GM19463 (cell line): ENCODE measurements at regions not wholly inside any gene's neighbourhood (a gene's known extent, or its start where the extent isn't known, plus 50 kb on each side); places are given as distances from the start of the nearest gene placed in this dataset.
A peak's percentile ranks its signal among the peaks of the same experiment; 100 is the strongest.
"Not testable (repeated sequence)": the region's sequence is repeated elsewhere in the genome, so short reads cannot be mapped to it uniquely, and the experiment has no call there.

Source experiments
- ATAC-seq: cut with Tn5 transposase; IDR thresholded peaks from one replicate; pipeline ENCODE4 v1.9.1; 2021; ENCODE audit warnings: mild to moderate bottlenecking, moderate library complexity; ENCODE audit not compliant: unreplicated experiment

DNA sequence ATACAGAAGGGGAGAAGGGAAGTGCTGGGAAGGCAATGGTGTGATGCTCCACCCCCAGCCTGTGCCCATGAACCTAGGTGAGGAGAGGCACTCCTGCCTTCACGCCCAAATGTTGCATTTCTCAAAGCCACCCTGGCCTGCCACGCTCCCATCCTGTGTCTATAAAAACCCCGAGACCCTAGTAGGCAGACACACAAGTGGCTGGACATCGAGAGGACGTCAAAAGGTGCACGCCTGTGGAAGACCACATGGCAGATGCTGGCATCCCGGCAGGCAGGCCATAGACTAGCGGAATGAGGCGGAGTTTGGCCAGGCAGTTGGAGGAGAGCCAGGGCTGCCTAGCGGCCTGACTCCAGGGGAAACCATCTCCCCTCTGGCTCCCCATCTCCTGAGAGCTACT, 1168.5 kb upstream of the ADGRL2 start:
- no peak for ATAC-seq

GRCh38 chr1:80629304-80629837, 1171.4 kb upstream of the ADGRL2 start:
- peak; percentile 75 for ATAC-seq

DNA sequence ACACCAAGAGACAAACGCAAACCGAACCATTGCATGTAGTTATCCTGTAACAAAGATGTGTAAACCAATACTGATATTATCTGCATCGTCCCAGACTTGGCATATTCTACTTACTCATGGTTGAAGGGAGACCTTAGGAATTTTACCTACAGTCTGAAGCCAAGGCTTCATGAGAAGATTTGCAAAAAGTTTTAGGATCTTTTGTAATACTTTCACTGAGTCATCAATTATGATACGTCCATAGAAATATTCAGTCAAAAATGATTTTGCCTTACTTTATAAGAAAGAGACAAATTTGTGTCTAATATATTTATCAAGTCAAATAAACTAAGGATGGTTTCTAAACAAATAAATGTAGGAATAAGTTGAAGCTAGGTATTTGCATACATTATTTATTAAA, 1176.1 kb upstream of the ADGRL2 start:
- ATAC-seq, result no peak

- no peak for ATAC-seq
Measured at GRCh38 chr1:80607064-80607463, 1193.7 kb upstream of the ADGRL2 start.

DNA sequence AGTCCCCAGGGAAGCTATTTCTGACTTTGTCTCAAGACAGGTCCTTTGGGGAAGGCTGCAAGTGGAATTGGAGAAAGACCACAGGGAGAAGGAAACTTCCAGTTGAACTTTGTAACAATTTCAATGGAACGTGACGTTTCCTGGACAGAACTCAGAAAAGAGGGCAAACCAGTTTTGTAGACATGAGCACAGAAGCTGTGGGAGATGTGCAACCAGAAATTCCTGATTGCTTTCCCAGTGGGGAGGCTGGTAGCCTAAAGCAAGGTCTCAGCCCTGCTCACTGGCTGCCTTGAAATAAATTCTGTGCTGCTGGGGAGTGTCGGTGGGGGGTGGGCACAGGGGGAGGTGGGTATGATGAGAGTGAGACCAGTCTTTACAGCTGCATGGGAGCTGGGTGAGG, 1206.7 kb upstream of the ADGRL2 start:
- ATAC-seq, result no peak

- no peak for ATAC-seq
Measured at GRCh38 chr1:80593197-80593596, 1207.5 kb upstream of the ADGRL2 start.

DNA sequence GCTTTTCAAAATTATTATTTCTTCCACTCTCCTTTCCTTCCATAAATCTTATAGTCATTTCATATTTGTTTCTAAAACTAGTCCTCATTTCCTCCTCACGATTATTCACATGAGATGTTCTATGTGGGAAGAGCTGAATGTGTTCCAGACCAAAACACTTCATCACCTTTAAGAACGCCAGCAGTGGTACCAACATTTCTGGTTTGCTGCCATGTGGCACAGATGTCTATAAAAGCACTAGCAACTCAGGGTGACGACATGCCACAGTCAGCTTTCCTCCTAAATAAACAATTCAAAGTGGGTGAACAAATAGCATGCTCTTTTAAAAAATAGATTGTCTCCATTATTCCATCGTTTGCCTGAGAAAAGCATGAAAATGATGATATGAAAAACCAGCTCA, 1217.8 kb upstream of the ADGRL2 start:
- ATAC-seq, result no peak

GRCh38 chr1:80579055-80579454, 1221.7 kb upstream of the ADGRL2 start:
- no peak for ATAC-seq

DNA sequence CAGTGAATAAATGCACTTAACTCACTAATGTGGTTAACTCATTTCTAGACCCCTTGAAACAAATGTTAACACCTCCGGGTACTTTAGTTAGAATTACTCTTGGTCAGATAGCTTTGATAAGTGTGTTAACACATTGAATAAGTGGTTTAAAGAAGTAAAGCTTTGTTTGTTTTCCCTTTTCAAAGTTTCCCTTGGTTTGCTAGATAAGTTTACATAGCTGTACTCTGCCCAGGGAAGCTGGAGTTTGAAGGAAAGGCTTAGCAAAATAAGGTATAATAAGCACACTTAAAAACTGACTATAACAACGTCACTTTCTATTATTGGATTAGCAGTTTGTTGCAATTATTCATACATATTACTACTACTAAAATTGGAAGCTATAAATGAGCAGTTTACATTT, 1233.9 kb upstream of the ADGRL2 start:
- no peak for ATAC-seq

- no peak for ATAC-seq
Measured at GRCh38 chr1:80566123-80566522, 1234.6 kb upstream of the ADGRL2 start.

DNA sequence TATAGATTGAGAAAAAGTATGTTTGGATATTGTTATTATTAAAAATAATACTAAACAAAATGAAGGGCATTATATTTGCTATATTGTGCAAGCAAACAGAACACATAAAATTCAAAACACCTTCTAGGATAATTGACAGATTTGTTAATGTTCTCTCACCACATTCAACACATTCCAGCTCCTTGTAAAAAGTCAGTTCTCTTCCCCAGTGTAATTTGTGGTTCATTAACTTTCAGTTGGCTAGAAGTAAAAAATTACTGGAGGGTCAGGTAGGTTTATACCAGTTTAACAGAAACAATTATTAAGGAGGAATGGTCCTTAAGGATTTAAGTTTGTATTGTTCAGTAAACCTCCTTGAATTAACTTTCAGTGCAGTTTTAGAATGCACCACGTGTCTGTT, 1235.3 kb upstream of the ADGRL2 start:
- no peak for ATAC-seq

- no peak for ATAC-seq
Measured at GRCh38 chr1:80542231-80542630, 1258.5 kb upstream of the ADGRL2 start.

DNA sequence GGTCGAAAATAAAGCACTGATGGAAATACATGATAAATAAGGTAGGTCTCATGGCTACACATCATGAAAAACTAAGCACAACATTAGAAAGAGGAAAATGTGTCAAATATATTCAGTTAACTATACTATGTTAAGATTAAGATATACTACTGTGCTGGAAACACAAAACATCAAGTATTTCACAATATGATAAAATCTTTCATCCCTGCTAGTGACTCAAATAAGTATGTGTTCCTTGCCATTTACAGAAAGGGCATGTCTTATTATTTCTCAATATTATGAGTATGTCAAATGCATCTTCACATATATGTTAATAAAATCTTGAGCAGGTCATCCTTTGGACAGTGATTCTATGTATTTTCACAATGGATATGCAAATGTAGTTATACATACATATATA, 1260.1 kb upstream of the ADGRL2 start:
- no peak for ATAC-seq

DNA sequence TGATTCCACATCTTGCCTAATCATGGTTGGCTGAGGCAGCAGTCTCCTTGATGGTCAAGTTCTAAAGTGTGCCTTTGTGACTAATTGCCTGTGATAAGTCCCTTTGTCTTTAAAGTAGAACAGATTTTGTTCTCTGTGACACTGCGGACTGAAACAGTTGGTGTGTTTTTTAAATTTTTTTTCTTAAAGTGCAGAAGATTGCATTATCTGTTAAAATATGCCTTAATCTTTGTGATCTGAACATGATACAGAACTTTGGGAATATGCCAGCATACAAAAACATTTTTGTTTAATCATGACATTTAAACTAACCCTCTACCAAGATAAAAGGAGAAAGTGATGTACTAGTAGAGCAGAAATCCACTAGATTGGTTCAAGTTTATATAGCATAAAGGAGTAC, 1260.6 kb upstream of the ADGRL2 start:
- no peak for ATAC-seq

DNA sequence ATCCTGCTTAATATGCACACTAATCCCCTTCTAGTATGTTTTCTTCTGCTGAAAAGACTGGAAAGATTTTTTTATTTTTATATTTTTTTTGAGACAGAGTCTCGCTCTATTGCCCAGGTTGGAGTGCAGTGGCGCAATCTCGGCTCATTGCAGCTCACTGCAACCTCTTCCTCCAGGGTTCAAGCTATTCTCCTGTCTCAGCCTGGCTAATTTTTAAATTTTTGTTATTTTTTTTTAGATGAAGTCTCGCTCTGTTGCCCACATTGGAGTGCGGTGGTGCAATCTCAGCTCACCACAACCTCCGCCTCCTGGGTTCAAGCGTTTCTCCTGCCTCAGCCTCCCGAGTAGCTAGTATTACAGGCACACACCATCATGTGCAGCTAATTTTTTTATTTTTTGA, 1261.4 kb upstream of the ADGRL2 start:
- not testable (repeated sequence) for ATAC-seq

DNA sequence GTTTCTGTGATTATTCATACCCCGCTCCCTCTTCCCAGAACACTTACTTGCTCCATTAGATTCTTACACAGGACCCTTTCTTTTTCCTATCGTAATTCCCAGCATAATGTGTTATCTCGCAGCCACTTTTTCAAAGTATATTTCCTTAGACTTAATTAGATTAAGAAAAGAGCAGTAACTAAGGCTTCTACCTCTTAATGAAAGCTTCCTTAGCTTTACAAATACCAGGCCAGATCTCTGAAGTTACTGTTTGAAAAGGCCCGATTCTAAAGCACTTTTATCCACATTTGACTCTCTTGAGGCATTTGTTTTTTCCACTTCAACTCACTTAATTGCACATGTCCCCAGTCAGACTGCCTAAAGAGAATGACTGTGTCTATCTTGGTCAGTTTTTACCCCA, 1264.3 kb upstream of the ADGRL2 start:
- ATAC-seq, result no peak

GRCh38 chr1:80535466-80535865, 1265.3 kb upstream of the ADGRL2 start:
- ATAC-seq, result no peak

DNA sequence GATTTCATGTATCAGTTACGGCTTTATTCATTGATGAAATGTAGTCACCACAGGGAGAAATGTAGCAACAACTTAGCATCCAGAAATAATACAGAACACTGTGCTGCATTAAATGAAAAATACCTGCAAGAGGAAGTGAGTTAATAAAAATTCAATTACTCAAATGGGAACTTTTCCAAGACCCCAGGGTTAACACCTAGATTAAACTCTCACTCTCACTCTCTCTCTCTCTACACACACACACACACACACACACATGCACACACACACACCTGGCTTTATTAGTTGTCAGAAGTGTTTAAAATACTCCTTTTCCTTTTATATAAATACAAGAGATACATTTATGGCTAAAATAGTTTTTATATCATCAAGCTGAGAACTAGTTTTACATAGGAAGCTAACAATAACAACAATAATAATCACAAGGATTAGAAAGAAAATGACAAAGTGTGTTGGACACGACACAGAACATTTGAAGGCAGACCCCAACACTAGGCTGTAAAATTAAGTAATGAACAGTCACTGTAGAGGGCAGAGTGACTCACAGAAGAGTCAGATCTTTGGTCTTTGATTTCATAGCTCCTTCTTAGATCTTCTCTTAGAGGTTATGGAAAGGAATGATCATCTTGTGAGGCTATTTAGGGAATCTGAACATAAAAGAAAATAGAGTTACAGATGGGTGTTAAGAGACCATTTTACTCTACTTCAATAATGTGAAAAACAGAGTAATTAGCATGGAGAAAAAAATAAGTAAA, 1266.0 kb upstream of the ADGRL2 start:
- no peak for ATAC-seq

GRCh38 chr1:80533775-80534334, 1266.9 kb upstream of the ADGRL2 start:
- ATAC-seq, result no peak

DNA sequence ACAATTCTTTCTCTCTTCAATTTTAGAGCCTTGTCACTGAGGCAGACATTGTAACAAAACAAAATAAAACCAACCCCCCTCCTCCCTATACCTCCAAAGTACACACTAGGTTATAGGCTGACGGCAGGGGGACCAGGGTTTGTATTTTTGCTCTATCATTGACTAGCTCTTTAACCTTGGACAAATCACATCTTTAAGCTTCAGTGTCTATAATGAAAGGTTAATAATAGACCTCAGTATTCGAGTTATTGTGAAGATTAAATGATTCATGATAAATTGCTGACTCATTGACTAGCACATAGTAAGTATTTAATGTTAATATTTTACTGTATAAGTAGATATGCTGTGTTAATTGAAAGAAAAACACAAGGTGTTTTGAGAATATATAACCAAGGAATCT, 1267.6 kb upstream of the ADGRL2 start:
- ATAC-seq, result no peak

DNA sequence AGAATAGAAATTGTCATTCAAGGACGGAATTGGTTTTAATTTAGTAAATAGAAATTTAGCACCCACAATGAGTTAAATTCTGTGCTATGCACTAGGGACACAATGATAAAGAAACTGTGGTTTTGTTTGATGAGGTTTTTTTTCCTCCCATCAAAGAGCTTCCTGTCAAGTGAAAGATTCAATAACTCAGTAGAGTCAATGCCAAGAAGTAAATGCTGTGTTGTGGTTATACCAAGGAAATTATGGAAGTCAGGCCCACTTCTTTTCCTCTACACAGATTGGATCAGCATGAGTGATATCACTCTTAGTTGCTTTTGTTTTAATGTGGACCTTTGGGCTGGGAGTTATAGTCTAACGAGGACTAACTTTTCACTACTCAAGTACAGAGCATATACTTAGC, 1269.6 kb upstream of the ADGRL2 start:
- ATAC-seq, result no peak

DNA sequence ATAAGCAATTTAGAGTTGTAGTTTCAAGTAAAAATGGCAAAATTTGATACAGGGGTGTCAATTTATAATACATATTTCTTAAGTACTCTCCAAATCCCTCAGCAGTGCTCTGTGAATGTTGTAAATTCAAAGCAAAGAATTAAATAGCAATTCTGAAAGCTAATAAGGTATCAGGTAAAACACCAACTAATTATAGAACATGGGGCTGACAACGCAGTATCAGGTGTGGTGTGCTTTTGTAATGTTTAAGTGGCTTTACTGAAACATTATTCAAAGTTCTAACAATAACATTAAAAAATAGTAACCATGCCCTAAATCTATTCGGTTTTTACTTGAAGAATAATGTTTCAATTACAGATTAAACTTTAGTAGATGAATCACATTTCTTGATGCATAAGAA, 1271.2 kb upstream of the ADGRL2 start:
- ATAC-seq, result no peak

DNA sequence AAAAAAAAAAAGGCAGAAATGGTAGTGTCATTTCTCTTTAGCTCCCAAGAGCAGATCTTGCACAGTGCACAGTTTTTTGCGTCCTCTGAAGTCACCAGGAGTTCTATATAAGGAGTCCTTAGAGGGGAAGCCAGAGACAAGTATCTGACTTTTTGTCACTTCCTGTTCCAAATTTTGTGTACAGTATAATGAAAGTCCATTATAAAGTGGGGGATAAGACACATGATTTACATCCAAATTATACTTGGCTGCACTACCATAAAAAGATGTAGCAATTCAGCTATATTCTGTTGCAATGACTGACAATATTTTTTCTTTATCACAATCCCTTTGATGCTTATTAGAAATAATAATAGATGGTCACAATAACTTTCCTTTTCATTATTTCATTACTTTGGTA, 1276.9 kb upstream of the ADGRL2 start:
- ATAC-seq, result no peak
